Activated T-cell treated with anti-CD3 and anti-CD28 coated beads, Interleukin-2, amount 50 U/mL, for 72 hours (primary cell): ENCODE measurements at regions not wholly inside any gene's neighbourhood (a gene's known extent, or its start where the extent isn't known, plus 50 kb on each side); places are given as distances from the start of the nearest gene placed in this dataset.
"Not testable (repeated sequence)": the region's sequence is repeated elsewhere in the genome, so short reads cannot be mapped to it uniquely, and the experiment has no call there.

ENCODE experiments used
- ATAC-seq, 2 donors: fragments of 150-1000 bp; cut with Tn5 transposase; replicated peaks in 1 of 2; 2 replicates each; pipeline ENCODE4 v1.10.0; 2021; ENCODE audit warnings: moderate library complexity in 2 of 2, mild to moderate bottlenecking in 1 of 2
- DNase-seq, 2 donors: peaks; one replicate each; pipeline ENCODE4 v3.0.0; 2021 to 2022; ENCODE audit warnings: mixed read lengths in 1 of 2
- H3K27ac Mint-ChIP-seq: one replicate; pipeline ENCODE4 v1.8.0; 2022; ENCODE audit warnings: mild to moderate bottlenecking, moderate library complexity, mixed read lengths
- H3K27me3 Mint-ChIP-seq: one replicate; pipeline ENCODE4 v1.8.0; 2022; ENCODE audit warnings: low read depth, mixed read lengths
- H3K36me3 Mint-ChIP-seq, 2 donors: one replicate each; pipeline ENCODE4 v1.8.0; 2022; ENCODE audit warnings: mixed read lengths in 2 of 2, mild to moderate bottlenecking in 1 of 2; ENCODE audit not compliant: insufficient read depth in 2 of 2
- H3K4me1 Mint-ChIP-seq: one replicate; pipeline ENCODE4 v1.8.0; 2022; ENCODE audit warnings: low read depth, mixed read lengths
- H3K4me3 Mint-ChIP-seq, 2 donors: one replicate each; pipeline ENCODE4 v1.8.0; 2022; ENCODE audit warnings: mild to moderate bottlenecking in 2 of 2, mixed read lengths in 2 of 2, moderate library complexity in 2 of 2
- H3K9me3 Mint-ChIP-seq, 2 donors: one replicate each; pipeline ENCODE4 v1.8.0; 2022; ENCODE audit warnings: mixed read lengths in 2 of 2

DNA sequence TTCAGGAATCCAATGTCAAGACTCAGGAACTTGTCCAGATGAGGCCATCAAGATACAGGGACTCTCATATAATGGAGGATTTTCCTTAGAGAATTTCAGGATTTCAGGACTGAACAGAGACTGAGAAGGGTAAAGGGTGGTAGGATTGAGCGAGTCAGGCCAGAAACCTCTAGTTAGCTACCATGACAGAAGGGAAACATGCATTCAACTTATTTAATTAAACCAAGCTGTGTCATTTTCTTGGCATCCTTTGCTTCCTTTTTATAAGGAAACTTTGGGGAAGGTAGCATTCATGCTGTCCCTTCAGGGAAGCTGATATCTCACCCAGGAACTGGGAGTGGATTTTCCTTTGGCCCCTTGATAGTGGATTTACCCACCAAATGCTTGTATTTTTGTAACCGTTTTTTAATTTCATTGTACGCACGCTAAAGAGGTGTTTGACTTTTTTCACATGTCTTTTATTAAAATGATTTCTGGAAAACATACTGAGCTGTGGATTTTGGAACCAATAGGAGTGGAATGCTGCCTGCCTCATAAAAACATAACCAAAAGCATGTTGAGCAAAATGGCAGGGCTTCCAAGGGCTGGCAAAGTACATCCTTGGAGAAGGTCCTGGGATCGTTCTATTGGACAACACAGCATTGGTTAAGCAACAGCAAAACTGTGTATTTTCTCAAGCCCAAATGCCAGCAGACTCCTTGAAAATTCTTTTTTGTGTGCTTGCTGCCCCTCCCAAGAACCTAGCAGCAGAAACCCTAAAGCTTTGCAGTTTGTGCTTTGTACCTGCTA, 104.5 kb downstream of the CXCL12 start:
- DNase-seq (no peak), ATAC-seq (no peak)
- Mint-ChIP-seq H3K9me3 (peaks cover 0 to 6% of the 10 kb centered on the region in 2 donors), H3K4me1 (no peaks in the 10 kb centered on the region), H3K36me3 (no peaks in the 10 kb centered on the region), H3K4me3 (no peak overlapping the region), H3K27me3 (no peaks in the 10 kb centered on the region), H3K27ac (no peak overlapping the region)

DNA sequence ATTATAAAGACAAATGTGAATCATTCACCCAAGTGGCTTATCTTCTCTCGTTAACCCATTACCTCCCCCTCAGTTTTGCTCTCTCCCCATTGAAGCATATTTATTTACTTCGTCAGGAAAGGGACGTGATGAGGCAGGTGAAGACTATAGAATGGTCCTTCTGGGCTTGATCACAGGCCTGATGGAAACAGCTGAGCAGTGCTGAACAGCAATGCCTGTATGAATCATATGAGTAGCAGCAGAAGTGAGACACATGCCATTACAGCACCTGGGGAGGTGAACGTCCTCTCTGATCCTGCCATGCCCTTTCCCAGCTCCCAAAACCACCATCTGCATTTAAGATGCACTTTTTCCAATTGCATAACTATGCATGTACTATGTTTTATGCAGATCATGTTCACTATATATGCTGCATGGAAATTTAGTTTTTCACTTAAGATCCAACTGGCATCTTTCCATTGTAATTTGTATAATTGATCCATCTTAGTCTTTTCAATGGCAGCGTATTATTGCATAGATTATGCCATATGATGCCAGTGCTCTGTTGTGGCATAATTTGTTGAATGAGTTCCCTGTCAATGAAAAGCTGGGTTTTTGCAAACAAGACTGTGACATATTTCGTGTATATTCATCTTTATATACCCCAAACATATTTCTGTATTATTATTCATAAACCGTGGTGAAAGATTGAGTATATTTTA, 105.3 kb downstream of the CXCL12 start:
- H3K27me3 Mint-ChIP-seq = no peaks in the 10 kb centered on the region
- H3K27ac Mint-ChIP-seq = no peak overlapping the region
- no peak overlapping the region for H3K4me3 Mint-ChIP-seq
- no peak for ATAC-seq
- H3K36me3 Mint-ChIP-seq = peaks cover 0 to 3% of the 10 kb centered on the region in 2 donors
- peaks cover 0 to 6% of the 10 kb centered on the region in 2 donors for H3K9me3 Mint-ChIP-seq
- no peaks in the 10 kb centered on the region for H3K4me1 Mint-ChIP-seq
- DNase-seq = no peak

DNA sequence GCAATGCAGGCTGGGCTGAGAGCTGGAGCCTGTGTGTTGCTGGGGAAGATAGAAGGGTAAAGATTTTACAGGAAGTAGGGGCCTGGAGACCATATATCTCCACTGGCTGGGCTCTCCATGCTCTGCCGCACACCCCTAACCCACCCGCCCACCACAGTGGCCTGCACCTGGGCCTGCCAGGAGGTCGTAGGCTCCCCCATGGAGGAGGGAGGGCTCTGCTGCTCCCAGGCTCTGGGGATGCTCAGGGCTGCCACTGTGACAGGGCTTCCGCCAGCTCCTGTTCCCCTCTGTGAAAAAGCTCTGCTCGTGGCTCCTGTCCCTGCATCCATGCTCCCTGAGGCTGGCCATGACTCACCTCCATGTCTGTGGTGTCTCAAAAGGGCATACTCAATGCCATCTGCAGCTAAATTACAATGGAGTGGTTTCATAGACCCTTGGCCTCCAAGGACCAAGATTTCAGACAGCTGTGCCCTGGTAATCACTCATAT, 106.0 kb downstream of the CXCL12 start:
- Mint-ChIP-seq H3K27ac (no peak overlapping the region), H3K27me3 (no peaks in the 10 kb centered on the region), H3K9me3 (peaks cover 0 to 6% of the 10 kb centered on the region in 2 donors), H3K4me3 (no peak overlapping the region), H3K36me3 (peaks cover 0 to 3% of the 10 kb centered on the region in 2 donors), H3K4me1 (no peaks in the 10 kb centered on the region)
- DNase-seq (no peak), ATAC-seq (no peak)

DNA sequence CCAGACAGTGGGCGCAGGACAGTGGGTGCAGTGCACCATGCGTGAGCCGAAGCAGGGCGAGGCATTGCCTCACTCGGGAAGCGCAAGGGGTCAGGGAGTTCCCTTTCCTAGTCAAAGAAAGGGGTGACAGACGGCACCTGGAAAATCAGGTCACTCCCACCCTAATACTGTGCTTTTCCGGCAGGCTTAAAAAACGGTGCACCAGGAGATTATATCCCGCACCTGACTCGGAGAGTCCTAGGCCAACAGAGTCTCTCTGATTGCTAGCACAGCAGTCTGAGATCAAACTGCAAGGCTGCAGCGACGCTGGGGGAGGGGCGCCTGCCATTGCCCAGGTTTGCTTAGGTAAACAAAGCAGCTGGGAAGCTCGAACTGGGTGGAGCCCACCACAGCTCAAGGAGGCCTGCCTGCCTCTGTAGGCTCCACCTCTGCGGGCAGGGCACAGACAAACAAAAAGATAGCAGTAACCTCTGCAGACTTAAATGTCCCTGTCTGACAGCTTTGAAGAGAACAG, 116.4 kb downstream of the CXCL12 start:
- H3K27me3 Mint-ChIP-seq, H3K9me3 Mint-ChIP-seq, H3K4me1 Mint-ChIP-seq, H3K27ac Mint-ChIP-seq, H3K4me3 Mint-ChIP-seq, ATAC-seq, DNase-seq, H3K36me3 Mint-ChIP-seq: not testable (repeated sequence)

DNA sequence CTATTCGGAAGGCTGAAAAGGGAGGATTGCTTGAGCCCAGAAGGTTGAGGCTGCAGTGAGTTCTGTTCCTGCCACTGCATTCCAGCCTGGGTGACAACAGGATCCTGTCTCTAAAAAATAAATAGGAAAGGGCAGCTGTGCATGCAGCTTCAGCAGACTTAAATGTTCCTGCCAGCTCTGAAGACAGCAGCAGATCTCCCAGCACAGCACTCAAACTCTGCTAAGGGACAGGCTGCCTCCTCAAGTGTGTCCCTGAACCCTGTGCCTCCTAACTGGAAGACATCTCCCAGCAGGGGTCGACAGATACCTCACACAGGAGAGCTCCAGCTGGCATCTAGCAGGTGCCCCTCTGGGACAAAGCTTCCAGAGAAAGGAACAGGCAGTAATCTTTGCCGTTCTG, 117.9 kb downstream of the CXCL12 start:
- Mint-ChIP-seq H3K36me3 (peaks cover 3 to 4% of the 10 kb centered on the region in 2 donors), H3K4me3 (no peak overlapping the region), H3K27ac (no peak overlapping the region), H3K4me1 (no peaks in the 10 kb centered on the region), H3K27me3 (peaks cover 6% of the 10 kb centered on the region), H3K9me3 (peaks cover 7 to 8% of the 10 kb centered on the region in 2 donors)
- ATAC-seq (no peak), DNase-seq (no peak)

DNA sequence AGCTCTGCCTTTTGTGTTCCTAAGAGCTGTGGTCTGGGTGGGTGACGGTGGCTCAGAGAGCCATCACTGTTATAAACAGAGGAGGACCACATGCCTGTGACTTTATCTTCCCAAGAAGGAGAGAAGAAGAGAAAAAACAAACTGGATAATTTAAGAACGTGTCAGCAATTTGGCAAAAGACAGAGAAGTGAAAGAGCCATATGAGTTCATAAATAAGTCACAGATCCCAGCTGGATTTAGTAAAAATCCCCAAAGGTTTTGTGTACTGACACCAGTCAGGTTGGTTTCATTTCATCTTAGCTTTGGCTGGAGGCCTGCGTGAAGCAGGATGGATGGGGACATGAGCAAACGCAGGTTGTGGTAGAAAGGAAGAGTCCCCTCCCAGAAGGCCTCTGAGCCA, 120.7 kb downstream of the CXCL12 start:
- no peak overlapping the region for H3K4me3 Mint-ChIP-seq
- no peak overlapping the region for H3K27ac Mint-ChIP-seq
- H3K9me3 Mint-ChIP-seq = peaks cover 6 to 7% of the 10 kb centered on the region in 2 donors
- DNase-seq (no peak), ATAC-seq (no peak)
- H3K4me1 Mint-ChIP-seq = no peaks in the 10 kb centered on the region
- peaks cover 6% of the 10 kb centered on the region for H3K27me3 Mint-ChIP-seq
- peaks cover 3 to 4% of the 10 kb centered on the region in 2 donors for H3K36me3 Mint-ChIP-seq

DNA sequence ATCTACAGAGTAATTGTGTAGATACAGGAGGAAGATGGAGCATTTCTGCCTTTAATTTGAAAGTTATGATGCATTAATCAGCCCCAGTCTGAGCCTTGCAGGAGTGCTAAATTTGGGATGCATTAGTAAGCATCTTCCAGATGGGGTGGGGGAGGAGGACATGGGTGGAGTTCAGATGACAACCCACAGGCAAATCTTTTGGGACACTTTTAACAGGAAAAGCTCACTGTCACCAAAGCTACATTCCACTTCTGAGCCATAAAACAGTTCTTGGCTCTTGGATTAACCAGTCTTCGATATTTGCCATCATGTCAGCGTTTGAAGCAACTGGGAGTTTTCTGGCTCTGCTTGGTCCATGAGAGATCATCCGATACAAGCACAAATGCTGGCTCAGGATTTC, 121.1 kb downstream of the CXCL12 start:
- DNase-seq (no peak), ATAC-seq (no peak)
- peaks cover 3 to 4% of the 10 kb centered on the region in 2 donors for H3K36me3 Mint-ChIP-seq
- peaks cover 6 to 7% of the 10 kb centered on the region in 2 donors for H3K9me3 Mint-ChIP-seq
- no peak overlapping the region for H3K4me3 Mint-ChIP-seq
- H3K27ac Mint-ChIP-seq = no peak overlapping the region
- no peaks in the 10 kb centered on the region for H3K4me1 Mint-ChIP-seq
- peaks cover 6% of the 10 kb centered on the region for H3K27me3 Mint-ChIP-seq

DNA sequence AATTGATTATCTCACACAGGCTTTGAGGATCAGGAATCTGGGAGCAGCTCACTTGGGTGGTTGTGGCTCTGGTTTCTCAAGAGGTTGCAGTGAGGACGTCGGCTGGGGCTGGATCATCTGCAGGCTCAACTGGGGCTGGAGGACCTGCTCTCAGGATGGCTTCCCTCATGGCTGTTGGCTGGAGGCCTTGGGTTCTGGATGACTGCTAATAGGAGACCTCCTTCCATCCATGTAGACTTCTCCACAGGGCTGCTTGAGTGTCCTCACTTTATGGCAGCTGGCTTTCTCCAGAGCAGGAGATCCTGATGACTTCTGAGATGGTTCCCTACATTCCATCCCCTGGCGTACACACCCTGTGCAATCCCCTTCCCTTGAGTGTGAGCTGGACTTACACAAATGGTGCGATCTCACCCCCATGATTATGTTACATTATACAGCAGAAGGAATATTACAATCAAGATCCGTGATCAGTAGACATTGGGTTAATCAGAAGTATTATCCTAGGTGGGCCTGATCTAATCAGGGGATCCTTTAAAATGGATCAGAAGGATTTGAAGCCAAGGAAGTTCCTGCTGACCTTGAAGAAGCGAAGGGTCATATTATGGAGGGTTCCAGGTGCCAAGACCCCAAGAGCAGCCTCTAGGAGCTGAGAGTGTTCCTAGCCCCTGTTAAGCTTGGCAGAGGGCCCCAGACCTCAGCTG, 122.2 kb downstream of the CXCL12 start:
- Mint-ChIP-seq H3K27me3 (peaks cover 6% of the 10 kb centered on the region), H3K27ac (no peak overlapping the region), H3K4me1 (no peaks in the 10 kb centered on the region), H3K36me3 (peaks cover under 1 to 2% of the 10 kb centered on the region in 2 donors), H3K4me3 (no peak overlapping the region), H3K9me3 (peaks cover 4 to 6% of the 10 kb centered on the region in 2 donors)
- no peak for ATAC-seq
- no peak for DNase-seq

DNA sequence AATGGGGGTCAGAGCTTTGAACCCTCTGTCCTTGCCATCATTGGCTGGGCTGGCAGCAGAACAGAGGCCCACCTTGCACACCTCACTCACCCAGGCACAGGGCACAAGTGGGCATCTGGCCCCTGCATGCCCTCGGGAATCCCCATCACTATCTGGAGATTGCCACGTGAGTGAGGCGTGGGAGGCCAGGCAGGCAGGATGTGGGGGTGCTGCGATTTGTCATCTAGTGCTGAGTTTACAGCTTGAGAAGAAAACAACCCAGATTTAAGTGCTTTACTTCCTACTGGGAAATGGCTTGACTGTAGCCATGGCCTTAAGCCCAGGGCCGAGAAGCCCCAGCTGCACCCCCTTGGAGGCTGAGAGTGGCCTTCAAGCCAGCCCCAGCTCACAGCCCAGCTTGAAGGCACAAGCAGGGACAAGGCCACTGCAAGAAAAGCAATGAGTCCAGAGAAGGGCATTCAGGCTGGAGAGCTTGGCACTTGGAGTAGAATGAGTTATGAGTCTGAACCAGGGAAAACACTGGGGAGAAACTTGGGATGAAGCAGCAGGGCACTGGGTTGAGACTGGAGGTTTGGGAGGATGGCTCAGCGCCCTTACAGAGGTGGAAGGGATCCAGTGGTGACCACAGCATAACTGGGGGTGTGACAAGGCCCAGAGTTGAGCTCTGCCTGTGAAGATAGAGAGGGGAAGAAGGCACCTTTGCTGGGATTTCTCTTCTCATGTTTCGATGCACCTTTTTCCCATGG, 123.0 kb downstream of the CXCL12 start:
- ATAC-seq (peak in 1 of 2 donors; percentile 53), DNase-seq (peak in 1 of 2 donors; percentile 21)
- H3K36me3 Mint-ChIP-seq = peaks cover 0 to 2% of the 10 kb centered on the region in 2 donors
- no peak overlapping the region for H3K4me3 Mint-ChIP-seq
- peaks cover 6% of the 10 kb centered on the region for H3K27me3 Mint-ChIP-seq
- no peaks in the 10 kb centered on the region for H3K4me1 Mint-ChIP-seq
- peak overlapping the region; percentile 3 for H3K27ac Mint-ChIP-seq
- peaks cover 4 to 6% of the 10 kb centered on the region in 2 donors for H3K9me3 Mint-ChIP-seq

DNA sequence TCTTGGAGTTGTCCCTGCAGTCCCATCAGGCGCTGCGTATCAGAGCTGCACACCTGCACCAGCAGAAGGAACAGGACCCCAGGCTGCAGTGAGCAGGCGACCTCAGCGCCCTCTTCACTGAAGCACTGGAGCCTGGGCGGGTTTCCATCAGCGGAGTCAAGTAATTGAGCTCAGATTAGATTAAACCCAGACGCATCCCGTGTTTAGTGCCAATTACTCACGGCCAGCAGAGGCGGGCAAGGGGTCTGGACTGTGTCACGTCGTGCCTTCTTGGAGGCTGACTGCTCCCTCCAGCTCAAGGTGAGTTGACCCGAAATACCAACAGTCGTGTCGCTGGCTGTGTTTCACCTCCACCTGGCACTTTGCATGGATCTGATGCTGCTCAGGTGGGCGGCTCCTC, 123.6 kb downstream of the CXCL12 start:
- H3K9me3 Mint-ChIP-seq = peaks cover 0 to 2% of the 10 kb centered on the region in 2 donors
- no peaks in the 10 kb centered on the region for H3K36me3 Mint-ChIP-seq
- ATAC-seq = no peak
- no peak overlapping the region for H3K4me3 Mint-ChIP-seq
- H3K4me1 Mint-ChIP-seq = no peaks in the 10 kb centered on the region
- H3K27me3 Mint-ChIP-seq = peaks cover 6% of the 10 kb centered on the region
- H3K27ac Mint-ChIP-seq = no peak overlapping the region
- DNase-seq = no peak

DNA sequence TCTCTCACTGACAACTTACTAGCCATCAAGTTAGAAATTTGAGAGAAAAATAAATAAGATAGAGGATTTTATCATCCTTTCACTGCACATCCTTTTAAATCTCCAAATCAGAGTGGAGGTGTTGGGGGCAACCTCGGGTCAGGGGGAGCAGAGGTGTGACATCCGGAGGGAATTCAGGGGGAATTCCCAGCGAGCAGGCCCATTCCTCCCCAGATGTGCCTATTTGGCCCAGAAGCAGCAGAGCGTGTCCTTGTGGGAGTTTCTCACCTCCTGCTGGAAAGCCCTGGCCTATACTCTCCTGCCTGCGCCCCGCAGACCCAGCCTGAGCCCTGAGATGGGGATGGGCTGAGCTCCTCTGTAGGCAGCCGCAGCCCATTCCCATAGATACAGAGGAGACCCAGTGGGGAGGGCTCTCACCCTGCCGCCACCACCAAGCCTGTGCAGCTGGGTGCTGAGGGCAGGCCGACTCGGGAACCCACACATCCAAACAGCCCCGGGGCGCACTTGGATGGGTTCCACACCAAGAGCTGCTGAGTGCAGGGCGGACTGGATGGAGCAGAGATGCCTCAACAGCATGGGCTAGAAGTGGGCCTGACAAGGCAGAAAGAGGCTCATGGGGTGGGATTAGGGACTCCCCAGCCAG, 124.5 kb downstream of the CXCL12 start:
- Mint-ChIP-seq H3K27me3 (peaks cover 6% of the 10 kb centered on the region), H3K27ac (no peak overlapping the region), H3K4me3 (no peak overlapping the region), H3K36me3 (no peaks in the 10 kb centered on the region), H3K9me3 (peaks cover 0 to 2% of the 10 kb centered on the region in 2 donors), H3K4me1 (no peaks in the 10 kb centered on the region)
- ATAC-seq (no peak), DNase-seq (no peak)
